ENCODE measurements at regions not wholly inside any gene's neighbourhood (a gene's known extent, or its start where the extent isn't known, plus 50 kb on each side); places are given as distances from the start of the nearest gene placed in this dataset.
A peak's percentile ranks its signal among the peaks of the same experiment; 100 is the strongest.
"Not testable (repeated sequence)": the region's sequence is repeated elsewhere in the genome, so short reads cannot be mapped to it uniquely, and the experiment has no call there.

- DNase-seq (ENCODE audit: low spot score), result no peak
Measured at GRCh38 chr18:76643199-76643598, 148.2 kb upstream of the ZNF516 start.

- DNase-seq (ENCODE audit: low spot score), result no peak
Measured at GRCh38 chr18:76640438-76640837, 145.4 kb upstream of the ZNF516 start.

GRCh38 chr18:76634564-76634963 is 139.5 kb upstream of the ZNF516 start:
- no peak for DNase-seq (ENCODE audit: low spot score)

GRCh38 chr18:76633588-76634269 is 138.7 kb upstream of the ZNF516 start:
- DNase-seq (ENCODE audit: low spot score), result no peak

DNA sequence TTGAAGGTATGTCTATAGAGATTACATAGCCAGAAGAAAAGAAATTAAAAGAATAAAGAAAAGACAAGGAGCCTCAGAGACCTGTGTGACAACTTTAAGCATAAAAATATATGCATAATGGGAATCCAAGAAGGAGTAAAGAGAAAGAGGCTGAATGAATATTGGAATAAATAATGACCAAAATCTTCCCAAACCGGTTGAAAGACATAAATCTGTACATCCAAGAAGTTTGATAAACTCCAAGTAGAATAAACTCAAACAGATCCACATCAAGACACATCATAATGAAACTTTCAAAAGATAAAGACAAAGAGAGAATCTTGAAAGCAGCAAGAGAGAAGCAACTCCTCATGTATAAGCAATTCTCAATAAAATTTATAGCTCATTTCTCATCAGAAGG is 132.4 kb upstream of the ZNF516 start:
- DNase-seq (ENCODE audit: low spot score), result no peak

GRCh38 chr18:76626991-76627390 is 131.9 kb upstream of the ZNF516 start:
- no peak for DNase-seq (ENCODE audit: low spot score)

- no peak for DNase-seq (ENCODE audit: low spot score)
Measured at GRCh38 chr18:76622651-76623050, 127.6 kb upstream of the ZNF516 start.

- peak; percentile 65 for DNase-seq (ENCODE audit: low spot score)
Measured at GRCh38 chr18:76621782-76622495, 126.9 kb upstream of the ZNF516 start.

DNA sequence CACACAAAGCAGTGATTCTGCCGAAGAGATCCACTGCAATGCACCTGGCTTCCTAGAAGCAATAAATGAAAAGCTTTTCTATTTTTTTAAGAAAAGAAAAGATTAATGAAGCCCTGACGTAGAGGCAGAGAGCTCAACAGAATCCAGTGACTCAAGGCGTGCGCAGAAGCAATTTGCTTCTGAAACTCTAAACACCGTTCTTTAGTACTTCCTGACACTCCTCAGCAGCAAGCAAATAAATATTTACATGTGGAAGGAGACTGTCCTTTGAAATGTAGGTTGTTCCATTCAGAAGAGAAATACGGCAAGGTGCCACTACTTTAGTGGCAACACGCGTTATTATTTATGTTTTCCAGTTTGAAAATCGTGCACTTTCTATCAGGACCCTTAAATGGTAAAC is 126.2 kb upstream of the ZNF516 start:
- no peak for DNase-seq (ENCODE audit: low spot score)

GRCh38 chr18:76620321-76621170 is 125.5 kb upstream of the ZNF516 start:
- peak; percentile 73 for DNase-seq (ENCODE audit: low spot score)

DNA sequence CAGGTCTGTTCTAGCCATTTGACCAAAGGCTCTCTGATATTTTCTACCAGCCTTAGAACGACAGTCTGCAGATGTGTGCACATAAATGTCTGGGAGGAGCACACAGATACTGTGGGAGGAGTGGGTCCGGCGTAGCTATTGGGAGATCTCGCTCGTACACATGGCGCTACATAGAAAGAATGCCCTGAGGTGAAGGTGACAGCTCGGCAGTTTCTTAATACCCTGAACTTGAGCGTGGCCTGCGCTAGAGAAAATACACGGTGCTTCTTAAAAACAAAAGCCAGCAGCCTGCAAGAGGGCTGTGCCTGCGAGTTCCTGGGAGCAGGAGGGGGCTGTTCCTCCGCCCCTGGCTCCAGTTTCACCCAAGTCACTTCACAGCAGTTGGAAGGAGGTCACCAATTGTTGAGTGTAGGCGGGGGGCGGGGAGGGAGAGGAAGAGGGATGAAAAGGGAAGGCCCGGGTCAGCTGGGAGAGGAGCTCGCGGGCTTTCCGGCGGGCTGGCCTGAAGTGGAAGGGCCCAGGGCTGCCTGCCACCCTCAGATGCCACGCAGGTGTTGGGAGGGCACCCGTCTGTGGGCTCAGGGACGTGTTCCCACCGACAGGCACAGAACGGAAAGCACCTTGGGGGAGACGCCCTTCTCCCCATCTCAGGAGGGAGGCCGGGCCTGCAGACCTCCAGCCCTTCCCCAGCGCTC is 124.7 kb upstream of the ZNF516 start:
- peak; percentile 30 for DNase-seq (ENCODE audit: low spot score)

DNA sequence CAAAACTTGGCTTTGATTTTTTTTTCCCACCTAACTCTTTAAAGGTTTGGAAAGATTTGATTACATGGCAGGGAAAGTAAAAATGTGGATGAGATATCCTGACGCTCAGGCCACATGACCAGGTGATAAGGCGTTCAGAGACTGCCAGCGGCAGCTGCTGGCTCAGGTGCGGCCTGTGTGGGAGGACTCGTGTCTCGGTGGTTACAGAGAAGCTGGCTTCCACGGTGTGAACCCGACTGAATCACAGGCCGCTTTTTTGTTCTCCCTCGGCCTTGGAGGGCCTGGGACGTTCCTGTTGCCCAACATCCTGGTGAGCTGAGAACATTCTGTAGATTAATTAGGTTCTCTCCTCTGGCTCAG is 124.2 kb upstream of the ZNF516 start:
- DNase-seq (ENCODE audit: low spot score), result peak; percentile 33

DNA sequence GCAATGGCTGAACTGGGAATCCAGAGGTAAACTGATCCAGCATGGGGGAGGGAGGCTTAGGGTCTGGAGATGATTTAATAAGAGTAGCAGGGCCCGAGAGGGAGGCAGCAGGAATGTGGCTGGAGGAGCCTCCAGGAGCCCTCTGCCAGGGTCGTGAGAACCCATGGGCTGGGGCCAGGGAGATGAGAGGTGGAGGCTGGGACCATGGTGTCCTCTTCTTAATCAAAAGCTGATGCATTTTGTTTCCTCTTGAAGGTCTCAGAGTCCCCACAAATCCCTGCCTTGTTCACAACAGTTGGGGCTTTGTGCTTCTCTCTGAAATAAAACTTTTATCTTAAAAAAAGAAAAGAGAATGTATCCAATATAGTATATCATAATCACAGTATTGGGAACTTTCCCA is 123.7 kb upstream of the ZNF516 start:
- DNase-seq (ENCODE audit: low spot score), result no peak

- no peak for DNase-seq (ENCODE audit: low spot score)
Measured at GRCh38 chr18:76616373-76616772, 121.3 kb upstream of the ZNF516 start.

DNA sequence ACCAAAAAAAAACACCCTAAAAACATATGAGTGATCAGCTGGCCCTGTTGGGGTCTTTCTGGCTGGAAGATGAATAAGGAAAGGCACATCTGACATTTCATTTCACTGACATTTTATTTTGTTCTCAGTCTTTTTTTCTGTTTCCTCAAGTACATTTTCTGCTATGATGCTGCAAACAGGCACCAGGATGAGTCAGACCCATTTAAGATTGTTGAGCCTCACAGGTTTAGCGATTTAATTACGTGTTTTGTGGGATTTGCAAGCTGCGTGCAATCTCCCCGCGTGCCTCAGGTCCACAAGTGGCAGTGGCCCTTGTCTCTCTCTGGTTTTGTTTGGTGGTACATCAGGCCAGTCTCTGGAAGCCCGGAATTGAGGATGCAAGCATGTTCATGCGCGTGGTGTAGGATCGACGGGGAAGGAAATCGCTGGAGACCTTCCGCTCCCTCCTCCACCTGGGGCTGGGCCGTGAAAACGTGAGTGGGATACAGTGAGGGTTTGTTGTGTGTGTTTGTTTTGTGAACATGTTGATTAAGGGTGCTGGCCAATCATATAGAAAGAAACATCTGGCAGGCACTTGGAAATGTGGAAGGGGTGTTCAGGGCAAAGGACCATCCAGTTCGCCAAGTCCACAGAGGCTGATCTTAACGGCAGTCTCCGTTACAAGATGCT is 120.2 kb upstream of the ZNF516 start:
- DNase-seq (ENCODE audit: low spot score), result no peak

DNA sequence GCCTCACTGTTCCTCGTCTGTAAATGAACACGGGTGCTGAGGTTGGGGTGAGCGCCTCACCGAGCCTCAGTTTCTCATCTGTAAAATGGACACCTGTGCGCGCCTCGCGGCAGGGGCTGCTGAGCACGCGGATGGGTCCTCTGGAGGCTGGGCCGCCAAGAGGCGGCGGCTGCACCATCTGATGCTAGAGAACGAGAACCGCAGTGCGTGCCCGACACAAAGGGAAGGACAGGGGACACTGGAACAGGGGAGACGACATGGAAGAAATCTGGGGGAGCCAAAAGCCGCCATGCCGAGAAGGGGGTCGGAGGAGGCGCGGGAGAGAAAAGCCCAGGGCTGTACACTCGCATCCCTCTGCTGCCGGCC is 118.7 kb upstream of the ZNF516 start:
- DNase-seq (ENCODE audit: low spot score), result no peak

DNA sequence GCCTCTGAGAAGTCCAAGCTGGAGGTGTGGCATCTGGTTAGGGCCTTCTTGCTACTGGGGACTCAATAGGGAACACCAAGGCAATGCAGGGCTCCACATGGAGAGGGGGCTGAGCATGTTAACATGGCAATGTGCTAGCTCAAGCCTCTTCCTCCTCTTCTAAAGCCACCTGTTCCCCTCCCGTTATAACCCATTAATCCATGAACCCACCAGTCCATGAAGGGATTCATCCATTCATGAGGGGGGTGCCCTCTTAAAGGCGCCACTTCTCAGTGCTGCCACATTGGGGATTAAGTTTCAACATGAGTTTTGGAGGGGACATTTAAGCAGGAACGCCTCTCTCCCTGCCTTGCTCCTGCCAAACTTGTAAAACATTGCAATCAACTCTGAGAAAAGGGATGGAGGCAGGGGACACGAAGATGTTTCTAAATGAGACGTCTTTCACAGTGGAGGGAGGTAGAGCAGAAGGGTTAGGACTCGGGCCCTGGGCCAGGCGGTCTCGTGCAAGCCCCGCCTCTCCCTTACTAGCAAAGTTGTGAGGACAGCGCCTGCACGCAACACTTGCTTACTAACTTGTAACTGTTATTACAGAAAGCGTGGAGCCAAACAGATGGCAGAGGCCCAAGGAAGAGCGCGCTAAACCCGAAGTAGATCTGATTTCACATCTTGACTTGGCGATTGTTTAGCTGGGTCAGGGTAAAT is 118.2 kb upstream of the ZNF516 start:
- DNase-seq (ENCODE audit: low spot score), result no peak

- DNase-seq (ENCODE audit: low spot score), result not testable (repeated sequence)
Measured at GRCh38 chr18:76611750-76612045, 116.7 kb upstream of the ZNF516 start.

- DNase-seq (ENCODE audit: low spot score), result peak; percentile 48
Measured at GRCh38 chr18:76610933-76611749, 116.1 kb upstream of the ZNF516 start.

DNA sequence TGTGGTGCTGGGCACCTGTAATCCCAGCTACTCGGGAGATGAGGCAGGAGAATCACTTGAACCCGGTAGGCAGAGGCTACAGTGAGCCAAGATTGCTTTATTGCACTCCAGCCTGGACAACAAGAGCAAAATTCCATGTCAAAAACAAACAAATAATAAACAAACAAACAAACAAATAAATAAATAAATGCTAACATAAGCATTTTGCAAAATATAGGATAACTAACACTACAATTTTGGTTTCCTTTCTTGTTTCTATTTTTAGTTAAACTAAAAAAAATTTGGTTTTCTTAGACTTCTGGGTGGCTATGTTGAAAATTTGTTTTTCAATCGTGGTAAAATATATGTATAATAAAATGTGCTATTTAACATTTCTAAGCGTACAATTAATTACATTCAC is 115.0 kb upstream of the ZNF516 start:
- no peak for DNase-seq (ENCODE audit: low spot score)
